ENCODE measurements at regions not wholly inside any gene's neighbourhood (a gene's known extent, or its start where the extent isn't known, plus 50 kb on each side); places are given as distances from the start of the nearest gene placed in this dataset.

DNA sequence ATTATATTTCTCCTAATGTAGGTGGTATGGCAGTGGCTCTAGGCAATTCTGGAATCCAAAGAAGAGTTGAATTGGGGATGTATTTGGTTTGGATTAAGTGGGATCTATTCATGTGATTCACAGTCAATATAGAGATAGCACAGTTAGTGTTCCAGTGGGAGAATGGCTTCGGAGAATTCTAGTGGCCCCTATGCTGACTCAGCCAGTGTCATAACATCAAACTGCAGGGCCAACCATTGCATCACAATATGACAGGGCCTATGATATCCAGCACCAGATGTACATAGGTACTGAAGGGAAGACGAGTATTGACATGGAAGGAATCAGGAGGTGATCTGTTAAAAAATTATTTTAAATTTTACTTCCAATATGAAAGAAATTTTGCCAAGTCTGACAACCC, 302.8 kb upstream of the UBE2E2 start:
- no peak overlapping the region for H3K4me3 ChIP-seq
- no peaks in the 10 kb centered on the region for H3K36me3 ChIP-seq
- no peak for ATAC-seq
- no peaks in the 10 kb centered on the region for H3K4me1 ChIP-seq
- intact Hi-C loops (cut with DNase I) = no loop called here
- TF ChIP-seq, protein P1, sequence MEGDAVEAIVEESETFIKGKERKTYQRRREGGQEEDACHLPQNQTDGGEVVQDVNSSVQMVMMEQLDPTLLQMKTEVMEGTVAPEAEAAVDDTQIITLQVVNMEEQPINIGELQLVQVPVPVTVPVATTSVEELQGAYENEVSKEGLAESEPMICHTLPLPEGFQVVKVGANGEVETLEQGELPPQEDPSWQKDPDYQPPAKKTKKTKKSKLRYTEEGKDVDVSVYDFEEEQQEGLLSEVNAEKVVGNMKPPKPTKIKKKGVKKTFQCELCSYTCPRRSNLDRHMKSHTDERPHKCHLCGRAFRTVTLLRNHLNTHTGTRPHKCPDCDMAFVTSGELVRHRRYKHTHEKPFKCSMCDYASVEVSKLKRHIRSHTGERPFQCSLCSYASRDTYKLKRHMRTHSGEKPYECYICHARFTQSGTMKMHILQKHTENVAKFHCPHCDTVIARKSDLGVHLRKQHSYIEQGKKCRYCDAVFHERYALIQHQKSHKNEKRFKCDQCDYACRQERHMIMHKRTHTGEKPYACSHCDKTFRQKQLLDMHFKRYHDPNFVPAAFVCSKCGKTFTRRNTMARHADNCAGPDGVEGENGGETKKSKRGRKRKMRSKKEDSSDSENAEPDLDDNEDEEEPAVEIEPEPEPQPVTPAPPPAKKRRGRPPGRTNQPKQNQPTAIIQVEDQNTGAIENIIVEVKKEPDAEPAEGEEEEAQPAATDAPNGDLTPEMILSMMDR (IDR thresholded peaks at IDR 0.05) = no peak
- H3K27ac ChIP-seq = no peak overlapping the region
- no peaks in the 10 kb centered on the region for H3K27me3 ChIP-seq (ENCODE audit: low read depth)
- H3K9me3 ChIP-seq = no peaks in the 10 kb centered on the region
- DNase-seq = no peak

DNA sequence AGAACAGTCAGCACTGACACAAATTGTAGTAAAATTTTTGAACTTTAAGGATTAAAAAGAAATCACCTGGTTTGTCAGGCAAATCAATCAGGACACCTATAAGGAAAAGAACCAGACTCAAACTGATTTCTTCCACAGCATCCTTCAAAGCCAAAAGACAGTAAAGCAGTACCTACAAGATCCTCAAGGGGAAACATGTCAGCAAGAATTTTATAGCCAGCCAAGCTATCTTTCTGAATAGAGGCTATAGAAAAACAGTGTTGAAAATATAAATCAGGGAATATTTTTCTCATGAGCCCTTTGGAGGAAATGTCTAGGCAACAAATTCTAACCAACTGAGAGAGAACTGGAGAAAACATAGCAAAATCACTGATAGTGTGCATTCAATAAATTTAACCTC, 301.4 kb upstream of the UBE2E2 start:
- ATAC-seq (no peak), DNase-seq (no peak)
- H3K36me3 ChIP-seq = no peaks in the 10 kb centered on the region
- H3K27ac ChIP-seq = no peak overlapping the region
- intact Hi-C loops (cut with DNase I) = no loop called here
- H3K9me3 ChIP-seq = no peaks in the 10 kb centered on the region
- no peak overlapping the region for H3K4me3 ChIP-seq
- TF ChIP-seq, protein P1 (IDR thresholded peaks at IDR 0.05) = no peak
- H3K4me1 ChIP-seq = no peaks in the 10 kb centered on the region
- H3K27me3 ChIP-seq (ENCODE audit: low read depth) = no peaks in the 10 kb centered on the region

DNA sequence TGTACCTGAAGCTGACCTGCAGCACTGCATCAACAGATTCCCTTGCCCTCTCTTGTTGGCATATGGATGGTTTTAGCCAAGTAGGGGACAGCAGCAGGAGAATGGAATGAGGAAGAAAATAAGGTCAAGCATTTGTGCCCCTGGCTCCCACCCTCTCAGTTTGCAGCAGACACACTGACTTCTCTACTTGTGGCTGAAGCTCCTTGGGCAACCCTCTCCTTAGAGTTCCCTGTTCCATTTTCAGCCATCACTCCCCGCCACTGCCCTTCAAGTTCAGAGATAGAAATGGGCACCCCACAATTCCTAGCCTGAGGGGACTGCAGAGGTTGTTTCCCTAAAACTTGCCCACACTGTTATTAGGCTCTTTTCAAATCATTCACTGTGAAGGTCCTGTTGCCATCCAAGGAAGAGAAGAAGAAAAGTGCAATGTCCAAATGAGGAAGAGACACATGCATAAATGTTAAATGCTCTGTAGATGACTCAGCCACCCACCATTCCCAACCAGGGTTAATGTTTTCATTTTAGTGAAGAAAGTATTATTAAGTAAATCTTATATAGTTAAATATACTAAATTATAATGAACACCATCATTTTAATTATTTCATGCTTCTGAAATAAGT, 295.9 kb upstream of the UBE2E2 start:
- intact Hi-C loops (cut with DNase I) = no loop called here
- no peak for ATAC-seq
- TF ChIP-seq, protein P1 (IDR thresholded peaks at IDR 0.05) = no peak
- H3K27me3 ChIP-seq (ENCODE audit: low read depth) = no peaks in the 10 kb centered on the region
- H3K27ac ChIP-seq = no peak overlapping the region
- H3K36me3 ChIP-seq = no peaks in the 10 kb centered on the region
- H3K9me3 ChIP-seq = no peaks in the 10 kb centered on the region
- no peak overlapping the region for H3K4me3 ChIP-seq
- DNase-seq = no peak
- no peaks in the 10 kb centered on the region for H3K4me1 ChIP-seq

DNA sequence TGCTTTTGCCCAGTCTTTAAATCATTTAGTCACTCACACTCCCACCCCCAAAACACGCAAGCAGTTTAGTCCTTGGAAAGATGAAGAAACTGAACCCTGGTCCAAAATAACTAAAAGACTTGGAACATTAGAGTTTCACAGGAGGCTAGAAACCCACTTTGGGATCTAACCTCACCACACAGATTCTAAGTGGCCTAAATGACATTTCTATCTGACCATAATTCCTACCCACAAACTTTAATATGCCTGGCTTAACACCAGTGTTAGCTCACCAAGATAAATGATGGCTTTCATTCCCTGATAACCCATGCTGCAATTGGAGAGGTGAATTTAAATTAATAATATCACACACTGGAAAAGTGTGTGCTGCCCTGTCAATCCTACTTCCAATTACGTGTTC, 295.3 kb upstream of the UBE2E2 start:
- H3K27me3 ChIP-seq (ENCODE audit: low read depth) = no peaks in the 10 kb centered on the region

DNA sequence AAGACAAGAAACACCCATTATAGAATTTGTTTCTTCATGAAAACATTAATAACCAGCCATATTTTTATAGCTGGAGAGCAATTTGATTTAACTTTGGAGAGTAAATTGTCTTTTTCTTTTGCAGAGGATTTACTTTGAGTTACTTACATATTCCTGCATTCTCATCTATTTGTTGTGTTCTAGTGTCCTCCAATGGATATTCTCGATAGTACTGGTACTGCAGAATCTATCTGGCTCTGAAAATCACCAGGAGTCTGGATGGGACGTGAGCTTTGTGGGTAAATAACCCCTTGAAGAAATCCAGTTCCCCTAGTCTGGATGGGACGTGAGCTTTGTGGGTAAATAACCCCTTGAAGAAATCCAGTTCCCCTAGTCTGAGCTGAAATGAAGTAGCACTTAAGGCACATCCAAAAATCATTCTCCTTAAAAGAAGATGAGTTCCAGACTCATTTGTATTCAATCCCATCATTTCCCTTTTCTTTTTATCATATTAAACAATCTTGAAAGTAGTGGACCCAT, 294.1 kb upstream of the UBE2E2 start:
- no peak for DNase-seq
- H3K9me3 ChIP-seq = no peaks in the 10 kb centered on the region
- H3K27me3 ChIP-seq (ENCODE audit: low read depth) = no peaks in the 10 kb centered on the region
- no peak overlapping the region for H3K27ac ChIP-seq
- no peaks in the 10 kb centered on the region for H3K36me3 ChIP-seq
- H3K4me1 ChIP-seq = no peaks in the 10 kb centered on the region
- TF ChIP-seq, protein P1 (IDR thresholded peaks at IDR 0.05) = no peak
- no peak overlapping the region for H3K4me3 ChIP-seq
- no peak for ATAC-seq
- intact Hi-C loops (cut with DNase I) = no loop called here

More for the DNA sequence above, 295.3 kb upstream of the UBE2E2 start:
- H3K36me3 ChIP-seq = no peaks in the 10 kb centered on the region
- no peak for DNase-seq
- intact Hi-C loops (cut with DNase I) = no loop called here
- no peak overlapping the region for H3K27ac ChIP-seq
- H3K4me3 ChIP-seq = no peak overlapping the region
- no peaks in the 10 kb centered on the region for H3K9me3 ChIP-seq
- ATAC-seq = no peak
- TF ChIP-seq, protein P1 (IDR thresholded peaks at IDR 0.05) = no peak
- no peaks in the 10 kb centered on the region for H3K4me1 ChIP-seq
